ENCODE measurements at regions not wholly inside any gene's neighbourhood (a gene's known extent, or its start where the extent isn't known, plus 50 kb on each side); places are given as distances from the start of the nearest gene placed in this dataset.

GRCh38 chr15:96538491-96538890 is 208.0 kb downstream of the NR2F2 start:
- no peak for DNase-seq

GRCh38 chr15:96540283-96540682 is 209.8 kb downstream of the NR2F2 start:
- no peak for DNase-seq

- no peak for DNase-seq
These were observed 211.8 kb downstream of the NR2F2 start for GRCh38 chr15:96542130-96542770.

- DNase-seq, result no peak
These were observed 213.8 kb downstream of the NR2F2 start for GRCh38 chr15:96544162-96544756.

GRCh38 chr15:96549136-96549535 is 218.6 kb downstream of the NR2F2 start:
- DNase-seq, result no peak

GRCh38 chr15:96551196-96551595 is 220.7 kb downstream of the NR2F2 start:
- DNase-seq, result no peak

- no peak for DNase-seq
These were observed 221.2 kb downstream of the NR2F2 start for GRCh38 chr15:96551722-96552121.

- no peak for DNase-seq
These were observed 222.5 kb downstream of the NR2F2 start for GRCh38 chr15:96553006-96553405.

- DNase-seq, result no peak
These were observed 223.0 kb downstream of the NR2F2 start for GRCh38 chr15:96553451-96553850.

- no peak for DNase-seq
These were observed 223.4 kb downstream of the NR2F2 start for GRCh38 chr15:96553931-96554330.

GRCh38 chr15:96554541-96554940 is 224.0 kb downstream of the NR2F2 start:
- DNase-seq, result no peak

- no peak for DNase-seq
These were observed 228.6 kb downstream of the NR2F2 start for GRCh38 chr15:96559087-96559486.

- no peak for DNase-seq
These were observed 229.1 kb downstream of the NR2F2 start for GRCh38 chr15:96559631-96560030.

- DNase-seq, result no peak
These were observed 229.9 kb downstream of the NR2F2 start for GRCh38 chr15:96560246-96560895.

- no peak for DNase-seq
These were observed 231.1 kb downstream of the NR2F2 start for GRCh38 chr15:96561593-96561992.

- DNase-seq, result no peak
These were observed 234.0 kb downstream of the NR2F2 start for GRCh38 chr15:96564546-96564945.

GRCh38 chr15:96565266-96565665 is 234.8 kb downstream of the NR2F2 start:
- DNase-seq, result no peak

- DNase-seq, result no peak
These were observed 244.3 kb downstream of the NR2F2 start for GRCh38 chr15:96574782-96575181.

- DNase-seq, result no peak
These were observed 246.1 kb downstream of the NR2F2 start for GRCh38 chr15:96576596-96576995.

GRCh38 chr15:96578393-96578792 is 247.9 kb downstream of the NR2F2 start:
- no peak for DNase-seq

GRCh38 chr15:96581371-96581770 is 250.9 kb downstream of the NR2F2 start:
- no peak for DNase-seq

- no peak for DNase-seq
These were observed 252.0 kb downstream of the NR2F2 start for GRCh38 chr15:96582473-96582872.

GRCh38 chr15:96583671-96584070 is 253.2 kb downstream of the NR2F2 start:
- DNase-seq, result no peak
